Erythroblast (primary cell): ENCODE measurements at regions not wholly inside any gene's neighbourhood (a gene's known extent, or its start where the extent isn't known, plus 50 kb on each side); places are given as distances from the start of the nearest gene placed in this dataset.

Experiments used
- GATA1 ChIP-seq: IDR thresholded peaks from 2 replicates; pipeline ENCODE4 v1.6.1; 2011; ENCODE audit warnings: low read depth, mild to moderate bottlenecking, control low read depth, low read length, moderate library complexity
- POLR2A ChIP-seq: IDR thresholded peaks from 2 replicates; pipeline ENCODE4 v1.6.1; 2011; ENCODE audit warnings: mild to moderate bottlenecking, low read length

- TF ChIP-seq POLR2A (no peak), GATA1 (no peak)
Observed at GRCh38 chr2:20537423-20538307, 90.8 kb downstream of the RHOB start.
